H1 (cell line): ENCODE measurements at regions not wholly inside any gene's neighbourhood (a gene's known extent, or its start where the extent isn't known, plus 50 kb on each side); places are given as distances from the start of the nearest gene placed in this dataset.

Experiments
- CTCF ChIA-PET: fragments of 300-600 bp; sonication (Branson Sonifier 250); formaldehyde crosslinking; loops from one replicate; lab custom pipeline; 2021; ENCODE audit not compliant: partially characterized antibody; lab: Charles Lee
- POLR2A ChIA-PET: fragments of 300-600 bp; sonication (Branson Sonifier 250); formaldehyde crosslinking; loops from one replicate; lab custom pipeline; 2021; ENCODE audit warnings: inconsistent platforms; ENCODE audit not compliant: partially characterized antibody; lab: Charles Lee
- DNase-seq, 2 experiments: peaks; one replicate each; pipeline versions ENCODE4 v3.0.0 to v3.0.0-alpha.2; 2010 to 2022; ENCODE audit warnings: low spot score in 2 of 2, low read depth in 1 of 2, mixed read lengths in 1 of 2
- FAIRE-seq: peaks from 2 replicates; lab custom pipeline; 2011; peaks lifted over from hg19 to GRCh38; lab: Jason Lieb, UNC
- H2AFZ ChIP-seq: 2 replicates; pipeline ENCODE4 v1.8.1; 2012; ENCODE audit warnings: low read length, inconsistent platforms
- H2AK5ac ChIP-seq: 2 replicates; pipeline ENCODE4 v1.6.1; 2013; ENCODE audit warnings: low read depth, low read length
- H2BK120ac ChIP-seq: replicated peaks from 2 replicates; pipeline ENCODE3; 2013; ENCODE audit warnings: low read depth, low read length, inconsistent platforms
- H2BK12ac ChIP-seq: 2 replicates; pipeline ENCODE4 v1.6.1; 2013; ENCODE audit warnings: low read depth, low read length
- H2BK15ac ChIP-seq: 2 replicates; pipeline ENCODE4 v1.6.1; 2013; ENCODE audit warnings: low read length
- H2BK20ac ChIP-seq: 2 replicates; pipeline ENCODE4 v1.6.1; 2013; ENCODE audit warnings: low read length
- H2BK5ac ChIP-seq: 2 replicates; pipeline ENCODE4 v1.6.1; 2013; ENCODE audit warnings: low read depth, low read length
- H3K14ac ChIP-seq: 2 replicates; pipeline ENCODE4 v1.6.1; 2013; ENCODE audit warnings: inconsistent platforms; ENCODE audit not compliant: insufficient read length
- H3K18ac ChIP-seq: 2 replicates; pipeline ENCODE4 v1.6.1; 2013; ENCODE audit warnings: low read length; ENCODE audit errors: extremely low read depth
- H3K23ac ChIP-seq: 2 replicates; pipeline ENCODE4 v1.6.1; 2013; ENCODE audit warnings: inconsistent platforms; ENCODE audit not compliant: insufficient read length
- H3K23me2 ChIP-seq: 2 replicates; pipeline ENCODE4 v1.6.1; 2013; ENCODE audit warnings: low read depth, low read length
- H3K27ac ChIP-seq: 2 replicates; pipeline ENCODE4 v1.6.1; 2011; ENCODE audit warnings: low read depth, low read length, inconsistent platforms
- H3K27me3 ChIP-seq, 4 experiments: replicated peaks in 1 of 4; 1 replicate in 1 of 4; 2 replicates in 3 of 4; pipeline versions ENCODE4 v1.6.1 to v1.8.1; 2011 to 2013; ENCODE audit warnings: low read length in 3 of 4, mild to moderate bottlenecking in 3 of 4, inconsistent platforms in 2 of 4, mixed read lengths in 2 of 4, moderate library complexity in 1 of 4; ENCODE audit not compliant: control insufficient read depth in 3 of 4, insufficient read depth in 3 of 4; ENCODE audit errors: extremely low read depth in 1 of 4
- H3K36me3 ChIP-seq, 4 experiments: 2 replicates each; pipeline versions ENCODE4 v1.6.1 to v1.8.1; 2011 to 2013; ENCODE audit warnings: mild to moderate bottlenecking in 4 of 4, low read length in 3 of 4, moderate library complexity in 2 of 4, control low read depth in 1 of 4, inconsistent platforms in 1 of 4; ENCODE audit not compliant: insufficient read depth in 4 of 4, control insufficient read depth in 2 of 4
- H3K4ac ChIP-seq: replicated peaks from 2 replicates; pipeline ENCODE3; 2013; ENCODE audit warnings: low read length, low read depth, mixed read lengths, inconsistent platforms; ENCODE audit not compliant: insufficient read length
- H3K4me1 ChIP-seq, 4 experiments: replicated peaks in 1 of 4; 1 replicate in 1 of 4; 2 replicates in 3 of 4; pipeline versions ENCODE4 v1.6.1 to v1.8.1; 2011 to 2013; ENCODE audit warnings: low read length in 3 of 4, inconsistent platforms in 2 of 4, mixed read lengths in 1 of 4; ENCODE audit not compliant: insufficient read depth in 4 of 4, control insufficient read depth in 3 of 4
- H3K4me2 ChIP-seq, 2 experiments: 2 replicates each; pipeline versions ENCODE4 v1.6.1 to v1.8.1; 2011 to 2013; ENCODE audit warnings: low read depth in 2 of 2, low read length in 2 of 2, control low read depth in 1 of 2, inconsistent platforms in 1 of 2, mild to moderate bottlenecking in 1 of 2; ENCODE audit not compliant: insufficient read depth in 1 of 2
- H3K4me3 ChIP-seq, 4 experiments: fragments of 200-600, 300-600 bp in 1 of 4; sonication (generic), shearing (Covaris generic), sonication (Bioruptor Twin) in 1 of 4; 2 replicates each; pipeline versions ENCODE4 v1.5.1 to v1.8.1; 2011 to 2016; ENCODE audit warnings: low read length in 4 of 4, low read depth in 3 of 4, control low read depth in 2 of 4, inconsistent platforms in 2 of 4, mild to moderate bottlenecking in 2 of 4, mixed read lengths in 1 of 4, moderate library complexity in 1 of 4; ENCODE audit not compliant: insufficient read depth in 2 of 4; ENCODE audit errors: extremely low read depth in 1 of 4
- H3K56ac ChIP-seq: replicated peaks from 2 replicates; pipeline ENCODE3; 2013; ENCODE audit warnings: low read depth, mild to moderate bottlenecking, mixed read lengths, low read length, inconsistent platforms; ENCODE audit not compliant: insufficient read length
- H3K79me1 ChIP-seq: 2 replicates; pipeline ENCODE4 v1.6.1; 2013; ENCODE audit warnings: low read depth, low read length, control low read depth
- H3K79me2 ChIP-seq, 2 experiments: 2 replicates each; pipeline versions ENCODE4 v1.6.1 to v1.8.1; 2012 to 2013; ENCODE audit warnings: low read length in 2 of 2, mild to moderate bottlenecking in 2 of 2, inconsistent platforms in 1 of 2; ENCODE audit not compliant: insufficient read depth in 2 of 2, control insufficient read depth in 1 of 2
- H3K9ac ChIP-seq, 4 experiments: replicated peaks in 1 of 4; 1 replicate in 1 of 4; 2 replicates in 3 of 4; pipeline versions ENCODE4 v1.6.1 to v1.8.1; 2011 to 2013; ENCODE audit warnings: low read depth in 3 of 4, low read length in 3 of 4, control low read depth in 2 of 4, mild to moderate bottlenecking in 2 of 4, moderate library complexity in 2 of 4, inconsistent platforms in 1 of 4; ENCODE audit errors: extremely low read depth in 1 of 4
- H3K9me3 ChIP-seq, 2 experiments: 2 replicates each; pipeline versions ENCODE4 v1.6.1 to v1.8.1; 2012 to 2013; ENCODE audit warnings: mild to moderate bottlenecking in 2 of 2, moderate library complexity in 2 of 2, control low read depth in 1 of 2, inconsistent platforms in 1 of 2, low read depth in 1 of 2, low read length in 1 of 2, mixed read lengths in 1 of 2; ENCODE audit not compliant: insufficient read depth in 2 of 2
- H4K20me1 ChIP-seq, 2 experiments: replicated peaks in 1 of 2; 2 replicates each; pipeline versions ENCODE3 to v1.8.1; 2011 to 2013; ENCODE audit warnings: inconsistent platforms in 2 of 2, low read length in 2 of 2, mild to moderate bottlenecking in 1 of 2; ENCODE audit not compliant: insufficient read depth in 2 of 2, control insufficient read depth in 1 of 2
- H4K5ac ChIP-seq: 2 replicates; pipeline ENCODE4 v1.6.1; 2013; ENCODE audit warnings: low read length, low read depth, mixed read lengths, inconsistent platforms; ENCODE audit not compliant: insufficient read length
- H4K8ac ChIP-seq: 2 replicates; pipeline ENCODE4 v1.8.0; 2013; ENCODE audit warnings: mild to moderate bottlenecking, moderate library complexity, low read length, inconsistent platforms; ENCODE audit not compliant: insufficient read depth; ENCODE audit errors: extremely low read depth
- H4K91ac ChIP-seq: replicated peaks from 2 replicates; pipeline ENCODE3; 2013; ENCODE audit warnings: low read length, mixed read lengths, inconsistent platforms; ENCODE audit not compliant: insufficient read length
- SP4 ChIP-seq: IDR thresholded peaks from 2 replicates; pipeline ENCODE4 v1.6.1; 2012; ENCODE audit warnings: low read length, inconsistent platforms
- WGBS, 2 experiments: shearing (Covaris generic) in 1 of 2; methylation state at CpG; one replicate each; pipeline versions ENCODE4 v1.1.6 to v1.1.7; 2013 to 2015; ENCODE audit warnings: low lambda C conversion rate in 2 of 2, mixed read lengths in 2 of 2, inconsistent platforms in 1 of 2, low coverage in 1 of 2, missing lambda C conversion rate in 1 of 2; ENCODE audit not compliant: insufficient replicate concordance in 2 of 2, insufficient coverage in 1 of 2, insufficient read length in 1 of 2; ENCODE audit errors: extremely low coverage in 1 of 2, missing lambda C conversion rate in 1 of 2; 5-methylcytosine and 5-hydroxymethylcytosine counted together

DNA sequence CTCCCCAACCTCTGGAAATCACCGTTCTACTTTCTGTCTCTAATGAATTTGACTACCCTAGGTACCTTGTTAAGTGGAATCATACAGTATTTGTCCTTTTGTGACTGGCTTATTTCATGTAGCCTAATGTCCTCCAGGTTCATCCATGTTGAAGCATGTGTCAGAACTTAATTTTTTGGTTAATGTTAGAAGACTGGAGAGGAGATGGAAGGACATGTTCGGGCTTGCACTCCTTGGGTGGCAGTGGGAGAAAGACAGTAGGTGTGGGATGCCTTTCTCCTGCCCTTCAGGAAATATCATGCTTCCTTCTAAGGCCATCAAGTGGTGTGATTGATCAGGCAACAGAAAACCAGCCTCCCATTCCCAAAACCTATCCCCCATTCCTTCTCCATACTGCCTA, 61.1 kb upstream of the RNF144B start:
- H3K4me3 ChIP-seq = no peak overlapping the region
- DNase-seq (no peak), FAIRE-seq (no peak)
- peak overlapping the region; percentile 43; the same call in 1 of the 2 replicates for H2BK20ac ChIP-seq
- no peak overlapping the region for H3K4me2 ChIP-seq
- H4K5ac ChIP-seq = no peak overlapping the region
- no peak overlapping the region for H2BK15ac ChIP-seq
- no peak overlapping the region for H2BK12ac ChIP-seq
- no peak overlapping the region for H4K8ac ChIP-seq
- H3K14ac ChIP-seq = no peak overlapping the region
- no peak overlapping the region for H3K9ac ChIP-seq
- H3K18ac ChIP-seq = no peak overlapping the region
- no peaks in the 10 kb centered on the region for H4K20me1 ChIP-seq
- H3K23me2 ChIP-seq = no peaks in the 10 kb centered on the region
- H3K27ac ChIP-seq = no peak overlapping the region
- TF ChIP-seq SP4 = no peak
- no peaks in the 10 kb centered on the region for H3K79me1 ChIP-seq
- peak overlapping the region; percentile 35; the same call in 1 of the 2 replicates for H2BK5ac ChIP-seq
- POLR2A ChIA-PET = interaction anchor here (0.7 kb wide), 1 partner anchor 249 kb away, joined by 3 read pairs; no protein-coding TSS in a partner anchor
- H3K27me3 ChIP-seq = no peaks in the 10 kb centered on the region
- H3K9me3 ChIP-seq = no peaks in the 10 kb centered on the region
- peak overlapping the region; percentile 79; the same call in 1 of the 2 replicates for H2AFZ ChIP-seq
- H3K56ac ChIP-seq = no peak overlapping the region
- CTCF ChIA-PET = interaction anchor here (0.6 to 15.6 kb wide), 4 partner anchors 9 to 178 kb away, joined by 3 to 268 read pairs (median 4); no protein-coding TSS in a partner anchor
- H4K91ac ChIP-seq = no peak overlapping the region
- no peak overlapping the region for H3K4ac ChIP-seq
- H3K4me1 ChIP-seq = peaks cover 0 to 3% (median 0%) of the 10 kb centered on the region in 4 experiments; a peak in 1 of 7 replicates
- WGBS, 2 experiments = 81% methylated on average over 2 of the region's 2 CpGs; no CpG with 5 or more reads in 1 of the 2 experiments
- no peak overlapping the region for H2AK5ac ChIP-seq
- no peaks in the 10 kb centered on the region for H3K36me3 ChIP-seq
- no peak overlapping the region for H3K23ac ChIP-seq
- no peak overlapping the region for H2BK120ac ChIP-seq
- no peaks in the 10 kb centered on the region for H3K79me2 ChIP-seq
